Keratinocyte (primary cell): ENCODE measurements at regions not wholly inside any gene's neighbourhood (a gene's known extent, or its start where the extent isn't known, plus 50 kb on each side); places are given as distances from the start of the nearest gene placed in this dataset.
"Not testable (repeated sequence)": the region's sequence is repeated elsewhere in the genome, so short reads cannot be mapped to it uniquely, and the experiment has no call there.

ENCODE experiments used
- DNase-seq: peaks from one replicate; pipeline ENCODE4 v3.0.0-alpha.2; 2011; ENCODE audit warnings: low read depth, missing footprints, low spot score
- FAIRE-seq: peaks from 2 replicates; lab custom pipeline; 2011; peaks lifted over from hg19 to GRCh38; lab: Jason Lieb, UNC
- H2AFZ ChIP-seq: 2 replicates; pipeline ENCODE4 v1.6.0; 2012; ENCODE audit warnings: low read length, control low read depth, inconsistent platforms; ENCODE audit not compliant: control insufficient read depth
- H3K27ac ChIP-seq: 2 replicates; pipeline ENCODE4 v1.5.1; 2011; ENCODE audit warnings: low read length; ENCODE audit not compliant: control insufficient read depth, insufficient read depth
- H3K27me3 ChIP-seq: 3 replicates; pipeline ENCODE4 v1.6.0; 2011; ENCODE audit warnings: low read length; ENCODE audit not compliant: control insufficient read depth, insufficient read depth; ENCODE audit errors: extremely low read depth
- H3K36me3 ChIP-seq, 2 experiments: 2 replicates in 1 of 2; 3 replicates in 1 of 2; pipeline ENCODE4 v1.5.1; 2011; ENCODE audit warnings: low read length in 2 of 2, mild to moderate bottlenecking in 1 of 2; ENCODE audit not compliant: control insufficient read depth in 2 of 2, insufficient read depth in 2 of 2; ENCODE audit errors: extremely low read depth in 1 of 2
- H3K4me1 ChIP-seq: 3 replicates; pipeline ENCODE4 v1.5.1; 2011; ENCODE audit warnings: low read length; ENCODE audit not compliant: control insufficient read depth, insufficient read depth; ENCODE audit errors: extremely low read depth
- H3K4me2 ChIP-seq: 3 replicates; pipeline ENCODE4 v1.6.0; 2011; ENCODE audit warnings: low read depth, low read length; ENCODE audit not compliant: control insufficient read depth, insufficient read depth; ENCODE audit errors: extremely low read depth
- H3K4me3 ChIP-seq, 3 experiments: fragments of 200-600 bp in 1 of 3; sonication (generic) in 1 of 3; 2 replicates in 2 of 3; 3 replicates in 1 of 3; pipeline ENCODE4 v1.5.1; 2011 to 2016; ENCODE audit warnings: low read length in 3 of 3, mild to moderate bottlenecking in 3 of 3, control low read depth in 2 of 3, inconsistent platforms in 1 of 3, low read depth in 1 of 3, mixed read lengths in 1 of 3, mixed run types in 1 of 3, moderate library complexity in 1 of 3; ENCODE audit not compliant: control insufficient read depth in 2 of 3, insufficient read depth in 2 of 3; ENCODE audit errors: extremely low read depth in 1 of 3
- H3K79me2 ChIP-seq: 2 replicates; pipeline ENCODE4 v1.6.0; 2012; ENCODE audit warnings: low read length; ENCODE audit not compliant: control insufficient read depth, insufficient read depth
- H3K9ac ChIP-seq: 3 replicates; pipeline ENCODE4 v1.6.0; 2011; ENCODE audit warnings: low read length; ENCODE audit not compliant: control insufficient read depth, insufficient read depth; ENCODE audit errors: extremely low read depth
- H3K9me1 ChIP-seq: 3 replicates; pipeline ENCODE4 v1.6.0; 2011; ENCODE audit warnings: low read length; ENCODE audit not compliant: control insufficient read depth, insufficient read depth; ENCODE audit errors: extremely low read depth
- H3K9me3 ChIP-seq: 2 replicates; pipeline ENCODE4 v1.5.1; 2012; ENCODE audit warnings: low read depth, low read length; ENCODE audit not compliant: control insufficient read depth
- H4K20me1 ChIP-seq: 3 replicates; pipeline ENCODE4 v1.6.0; 2011; ENCODE audit warnings: low read length; ENCODE audit not compliant: control insufficient read depth, insufficient read depth; ENCODE audit errors: extremely low read depth
- EZH2 ChIP-seq: IDR thresholded peaks from one replicate; pipeline ENCODE4 v1.6.1; 2012; ENCODE audit warnings: inconsistent platforms, mild to moderate bottlenecking, low read length, moderate library complexity
- dilution Hi-C: fragments of 300-500 bp; cut with MboI; formaldehyde crosslinking; loops from one replicate; pipeline ENCODE4 v1.7.0; 2020; ENCODE audit warnings: low sequenced_read_pairs; ENCODE audit not compliant: extremely low pct_ligation_motif_present
- TF ChIP-seq, protein P1 (sequence below), 3 experiments: IDR thresholded peaks in 1 of 3; conservative IDR thresholded peaks in 1 of 3; optimal IDR thresholded peaks in 1 of 3; 2 replicates in 2 of 3; 3 replicates in 1 of 3; pipeline versions ENCODE3 to v1.5.1; 2011; ENCODE audit warnings: low read length in 3 of 3, mild to moderate bottlenecking in 3 of 3, moderate library complexity in 2 of 3, control low read depth in 1 of 3, inconsistent platforms in 1 of 3; ENCODE audit not compliant: insufficient read depth in 2 of 3; ENCODE audit errors: extremely low read depth in 1 of 3

DNA sequence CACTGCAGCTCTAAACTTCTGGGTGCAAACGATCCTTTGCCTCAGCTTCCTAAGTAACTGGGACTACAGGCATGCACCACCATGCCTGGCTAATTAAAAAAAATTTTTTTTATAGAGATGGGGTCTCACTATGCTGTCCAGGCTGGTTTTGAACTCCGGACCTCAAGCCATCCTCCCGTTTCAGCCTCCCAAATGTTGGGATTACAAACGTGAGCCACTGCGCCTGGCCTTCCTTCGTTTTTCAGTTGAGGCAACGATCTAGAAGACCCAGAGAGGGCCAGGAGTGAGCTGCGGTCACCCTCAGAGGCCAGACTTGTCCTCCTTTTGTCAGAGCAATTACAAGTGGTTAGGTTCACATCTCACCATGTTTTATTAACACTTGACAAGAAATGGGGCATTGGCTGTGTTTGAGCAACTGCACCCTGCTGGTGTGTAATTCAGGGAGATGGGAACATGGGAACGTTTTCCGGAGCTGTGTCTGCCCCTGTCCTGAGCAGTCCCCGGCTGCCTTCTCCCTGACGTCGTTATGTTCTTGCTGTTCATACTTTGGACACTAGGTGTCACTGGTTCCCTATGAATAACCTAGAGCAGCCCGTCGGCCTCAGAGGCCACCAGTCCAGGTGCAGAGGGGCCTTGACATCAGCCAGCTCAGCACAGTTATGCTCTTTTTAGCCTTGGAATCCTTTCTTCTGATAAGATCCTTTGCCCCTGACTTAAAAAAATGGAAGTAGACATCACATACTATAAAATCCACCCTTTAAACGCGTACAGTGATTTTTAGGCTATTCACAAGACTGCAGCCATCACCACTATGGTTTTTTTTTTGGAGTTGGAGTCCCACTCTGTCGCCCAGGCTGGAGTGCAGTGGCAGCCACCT is 375.0 kb downstream of the TYW1 start:
- no peaks in the 10 kb centered on the region for H3K36me3 ChIP-seq
- no peak overlapping the region for H3K27ac ChIP-seq
- H3K27me3 ChIP-seq = no peaks in the 10 kb centered on the region
- H3K79me2 ChIP-seq = no peaks in the 10 kb centered on the region
- H3K4me1 ChIP-seq = no peaks in the 10 kb centered on the region
- no peak overlapping the region for H3K4me2 ChIP-seq
- no peaks in the 10 kb centered on the region for H3K9me3 ChIP-seq
- peak; percentile 77 for FAIRE-seq
- DNase-seq = no peak
- H3K9ac ChIP-seq = no peak overlapping the region
- no peaks in the 10 kb centered on the region for H4K20me1 ChIP-seq
- TF ChIP-seq EZH2 = no peak
- TF ChIP-seq, protein P1, sequence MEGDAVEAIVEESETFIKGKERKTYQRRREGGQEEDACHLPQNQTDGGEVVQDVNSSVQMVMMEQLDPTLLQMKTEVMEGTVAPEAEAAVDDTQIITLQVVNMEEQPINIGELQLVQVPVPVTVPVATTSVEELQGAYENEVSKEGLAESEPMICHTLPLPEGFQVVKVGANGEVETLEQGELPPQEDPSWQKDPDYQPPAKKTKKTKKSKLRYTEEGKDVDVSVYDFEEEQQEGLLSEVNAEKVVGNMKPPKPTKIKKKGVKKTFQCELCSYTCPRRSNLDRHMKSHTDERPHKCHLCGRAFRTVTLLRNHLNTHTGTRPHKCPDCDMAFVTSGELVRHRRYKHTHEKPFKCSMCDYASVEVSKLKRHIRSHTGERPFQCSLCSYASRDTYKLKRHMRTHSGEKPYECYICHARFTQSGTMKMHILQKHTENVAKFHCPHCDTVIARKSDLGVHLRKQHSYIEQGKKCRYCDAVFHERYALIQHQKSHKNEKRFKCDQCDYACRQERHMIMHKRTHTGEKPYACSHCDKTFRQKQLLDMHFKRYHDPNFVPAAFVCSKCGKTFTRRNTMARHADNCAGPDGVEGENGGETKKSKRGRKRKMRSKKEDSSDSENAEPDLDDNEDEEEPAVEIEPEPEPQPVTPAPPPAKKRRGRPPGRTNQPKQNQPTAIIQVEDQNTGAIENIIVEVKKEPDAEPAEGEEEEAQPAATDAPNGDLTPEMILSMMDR (optimal IDR thresholded peaks at IDR 0.05 in 1 of 3, IDR thresholded peaks at IDR 0.05 in 1 of 3, conservative IDR thresholded peaks at IDR 0.05 in 1 of 3; ENCODE audit: extremely low read depth in 1 of 3, insufficient read depth in 2 of 3, low read length in 3 of 3) = peak; percentile 82 to 90 (median 86)
- H3K4me3 ChIP-seq = no peak overlapping the region
- H3K9me1 ChIP-seq = no peaks in the 10 kb centered on the region
- no peak overlapping the region for H2AFZ ChIP-seq
- dilution Hi-C loops = no loop called here

DNA sequence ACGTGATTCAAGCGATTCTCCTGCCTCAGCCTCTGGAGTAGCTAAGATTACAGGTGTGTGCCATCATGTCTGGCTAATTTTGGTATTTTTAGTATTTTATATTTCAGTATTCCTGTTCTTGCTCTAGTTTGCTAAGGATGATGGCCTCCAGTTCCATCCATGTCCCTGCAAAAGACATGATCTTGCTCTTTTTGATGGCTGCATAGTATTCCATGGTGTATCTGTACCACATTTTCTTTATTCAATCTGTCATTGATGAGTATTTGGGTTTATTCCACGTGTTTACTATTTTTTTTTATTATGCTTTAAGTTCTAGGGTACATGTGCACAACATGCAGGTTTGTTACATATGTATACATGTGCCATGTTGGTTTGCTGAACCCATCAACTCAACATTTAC is 376.8 kb downstream of the TYW1 start:
- H3K9ac ChIP-seq, H3K4me1 ChIP-seq, H3K79me2 ChIP-seq, dilution Hi-C loops, FAIRE-seq, H3K9me3 ChIP-seq, H3K27me3 ChIP-seq, H4K20me1 ChIP-seq, H3K4me2 ChIP-seq, DNase-seq, H3K36me3 ChIP-seq, H3K27ac ChIP-seq, H2AFZ ChIP-seq, H3K4me3 ChIP-seq, H3K9me1 ChIP-seq: not testable (repeated sequence)
